Subcutaneous abdominal adipose tissue (tissue), 5 donors: ENCODE measurements at regions not wholly inside any gene's neighbourhood (a gene's known extent, or its start where the extent isn't known, plus 50 kb on each side); places are given as distances from the start of the nearest gene placed in this dataset.

Experiments
- H3K27ac ChIP-seq: one replicate; pipeline ENCODE4 v1.7.0; 2013; ENCODE audit warnings: low read depth, mild to moderate bottlenecking, inconsistent platforms, low read length, moderate library complexity
- H3K27me3 ChIP-seq, 5 donors: one replicate each; pipeline ENCODE4 v1.7.0; 2013; ENCODE audit warnings: low read length in 5 of 5, inconsistent platforms in 1 of 5; ENCODE audit not compliant: control insufficient read depth in 5 of 5, insufficient read depth in 4 of 5
- H3K36me3 ChIP-seq, 5 donors: one replicate each; pipeline ENCODE4 v1.7.0; 2013; ENCODE audit warnings: low read length in 5 of 5; ENCODE audit not compliant: control insufficient read depth in 5 of 5, insufficient read depth in 5 of 5
- H3K4me1 ChIP-seq, 5 donors: one replicate each; pipeline ENCODE4 v1.7.0; 2013; ENCODE audit warnings: low read length in 5 of 5, mild to moderate bottlenecking in 3 of 5, moderate library complexity in 1 of 5; ENCODE audit not compliant: control insufficient read depth in 5 of 5, insufficient read depth in 5 of 5
- H3K4me3 ChIP-seq, 5 donors: one replicate each; pipeline ENCODE4 v1.7.0; 2013; ENCODE audit warnings: low read length in 5 of 5, low read depth in 1 of 5
- H3K9ac ChIP-seq, 5 donors: one replicate each; pipeline ENCODE4 v1.7.0; 2013; ENCODE audit warnings: low read length in 5 of 5, mild to moderate bottlenecking in 4 of 5, moderate library complexity in 3 of 5
- H3K9me3 ChIP-seq, 5 donors: one replicate each; pipeline ENCODE4 v1.7.0; 2013; ENCODE audit warnings: low read length in 5 of 5; ENCODE audit not compliant: control insufficient read depth in 5 of 5
- donor health status: healthy.
- donor health status: healthy.
- donor health status: healthy.
- donor health status: healthy.
- donor health status: healthy.

GRCh38 chr5:175803736-175804454, 67.5 kb upstream of the CPLX2 start:
- Histone ChIP-seq H3K4me1 (no peaks in the 10 kb centered on the region), H3K27me3 (peaks cover 0 to 44% (median 22%) of the 10 kb centered on the region in 5 donors), H3K4me3 (no peak overlapping the region), H3K9ac (no peak overlapping the region), H3K27ac (no peak overlapping the region), H3K9me3 (no peaks in the 10 kb centered on the region), H3K36me3 (no peaks in the 10 kb centered on the region)

DNA sequence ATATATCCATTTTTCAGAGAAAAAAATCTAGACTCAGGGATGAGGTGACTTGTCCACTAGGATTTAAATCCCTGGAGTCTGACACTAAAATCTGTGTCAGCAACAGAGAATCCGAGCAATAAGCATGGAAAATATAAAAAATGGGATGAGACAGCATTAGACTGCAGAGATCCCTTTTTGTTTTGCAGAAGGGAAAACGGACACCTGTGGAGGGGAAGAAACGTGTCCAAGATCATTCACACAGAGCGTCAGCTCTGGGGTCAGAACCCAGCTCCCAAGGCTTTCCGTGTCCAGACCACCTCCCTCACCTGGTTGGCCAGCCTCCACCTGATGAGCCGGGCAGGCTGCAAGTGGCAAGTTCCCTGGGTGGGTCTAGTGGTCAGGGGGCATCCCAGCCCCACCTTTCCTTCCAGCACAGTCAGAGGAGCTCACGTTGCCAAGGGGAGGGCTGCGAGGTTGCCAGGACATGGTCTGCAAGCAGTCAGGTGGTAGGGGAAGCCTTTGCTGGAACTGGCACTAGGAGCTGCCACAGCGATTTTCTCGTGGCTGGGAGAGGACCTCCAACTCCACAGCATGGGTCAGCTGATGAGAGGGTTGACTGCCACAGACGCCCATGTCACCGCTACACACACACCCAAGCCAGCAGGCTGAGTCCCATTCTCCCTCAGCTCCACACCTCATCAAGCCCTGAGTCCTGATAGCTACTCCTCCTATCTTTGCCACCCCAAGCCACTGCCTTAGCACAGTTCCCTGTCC, 65.9 kb upstream of the CPLX2 start:
- peaks cover 0 to 41% (median 24%) of the 10 kb centered on the region in 5 donors for H3K27me3 ChIP-seq
- H3K4me1 ChIP-seq: no peaks in the 10 kb centered on the region
- H3K4me3 ChIP-seq: no peak overlapping the region
- no peak overlapping the region for H3K9ac ChIP-seq
- no peak overlapping the region for H3K27ac ChIP-seq
- no peaks in the 10 kb centered on the region for H3K36me3 ChIP-seq
- H3K9me3 ChIP-seq: no peaks in the 10 kb centered on the region

DNA sequence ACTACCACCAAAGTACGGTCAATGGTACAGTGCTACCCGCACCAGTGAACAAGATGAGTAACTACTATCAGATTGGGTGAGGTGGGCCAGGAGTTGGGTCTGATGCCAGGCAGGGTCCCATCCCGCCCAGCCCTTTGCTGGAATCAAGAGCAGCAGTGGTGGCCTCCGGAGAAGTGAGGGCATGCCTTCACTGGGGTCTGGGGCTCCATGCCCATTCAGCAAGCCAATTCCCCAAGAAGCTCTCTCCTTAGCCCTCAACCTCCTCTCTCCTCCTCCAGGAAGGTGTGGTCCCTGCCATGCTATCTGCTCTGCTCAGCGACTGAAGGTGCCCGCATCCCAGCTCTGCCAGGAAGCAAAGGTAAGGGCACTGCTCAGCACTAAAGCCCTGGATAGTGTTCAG, 62.7 kb upstream of the CPLX2 start:
- H3K27me3 ChIP-seq: peaks cover 2 to 25% (median 19%) of the 10 kb centered on the region in 5 donors
- no peaks in the 10 kb centered on the region for H3K4me1 ChIP-seq
- H3K9me3 ChIP-seq: no peaks in the 10 kb centered on the region
- H3K36me3 ChIP-seq: no peaks in the 10 kb centered on the region
- no peak overlapping the region for H3K9ac ChIP-seq
- no peak overlapping the region for H3K27ac ChIP-seq
- no peak overlapping the region for H3K4me3 ChIP-seq

DNA sequence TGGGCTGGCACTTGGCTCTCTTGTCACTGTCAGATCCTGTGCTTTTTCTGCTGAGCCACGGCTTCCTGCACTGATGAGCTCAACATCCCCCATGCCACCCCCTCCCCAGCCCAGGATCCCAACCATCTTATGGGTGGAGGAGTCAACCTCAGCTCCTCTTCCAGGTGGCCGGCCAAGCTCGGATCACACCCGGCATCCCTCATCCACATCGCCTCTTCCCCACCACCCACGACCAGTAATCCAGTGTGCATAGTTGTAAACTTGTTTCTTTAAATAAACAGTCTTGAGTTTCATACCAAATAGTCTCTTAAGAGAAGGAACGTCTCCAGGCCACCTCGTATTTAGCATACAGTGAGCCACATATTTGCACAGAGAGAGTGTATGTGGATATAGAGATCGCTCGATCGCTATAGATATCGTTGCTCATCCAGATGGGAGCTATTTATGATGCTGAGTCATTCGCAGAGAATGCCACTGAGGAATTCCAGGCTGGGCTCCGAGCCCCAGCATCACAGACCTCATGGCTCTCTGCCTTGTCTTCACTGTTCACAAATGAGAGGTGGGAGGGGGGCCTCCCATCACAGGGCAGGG, 61.8 kb upstream of the CPLX2 start:
- Histone ChIP-seq H3K36me3 (no peaks in the 10 kb centered on the region), H3K9me3 (peaks cover 0 to 3% (median 0%) of the 10 kb centered on the region in 5 donors), H3K27ac (no peak overlapping the region), H3K4me3 (no peak overlapping the region), H3K27me3 (peaks cover 2 to 28% (median 20%) of the 10 kb centered on the region in 5 donors), H3K4me1 (peaks cover 0 to 2% (median 0%) of the 10 kb centered on the region in 5 donors), H3K9ac (no peak overlapping the region)

DNA sequence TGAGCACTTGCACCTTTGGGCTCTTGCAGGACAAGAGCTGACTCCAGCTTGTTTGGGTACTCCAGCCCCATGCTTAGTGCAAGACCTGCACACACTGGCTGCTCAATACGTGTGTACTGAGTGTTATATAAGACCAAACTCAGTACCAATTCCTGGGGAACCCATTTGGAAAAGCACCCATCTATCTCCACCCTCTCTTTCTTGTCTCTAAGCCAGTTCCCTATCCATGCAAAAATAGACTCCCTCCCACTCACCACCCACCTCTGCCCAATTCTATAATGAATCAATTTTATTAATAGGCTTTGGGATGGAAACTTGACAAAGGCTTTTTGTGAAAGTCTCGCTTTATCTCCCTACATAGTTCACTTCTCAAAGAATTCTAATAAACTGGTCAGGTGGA, 60.9 kb upstream of the CPLX2 start:
- no peak overlapping the region for H3K9ac ChIP-seq
- H3K9me3 ChIP-seq: peaks cover 0 to 4% (median 0%) of the 10 kb centered on the region in 5 donors
- peaks cover 0 to 4% (median 0%) of the 10 kb centered on the region in 5 donors for H3K4me1 ChIP-seq
- H3K36me3 ChIP-seq: no peaks in the 10 kb centered on the region
- peaks cover 2 to 31% (median 21%) of the 10 kb centered on the region in 5 donors for H3K27me3 ChIP-seq
- no peak overlapping the region for H3K27ac ChIP-seq
- H3K4me3 ChIP-seq: no peak overlapping the region

DNA sequence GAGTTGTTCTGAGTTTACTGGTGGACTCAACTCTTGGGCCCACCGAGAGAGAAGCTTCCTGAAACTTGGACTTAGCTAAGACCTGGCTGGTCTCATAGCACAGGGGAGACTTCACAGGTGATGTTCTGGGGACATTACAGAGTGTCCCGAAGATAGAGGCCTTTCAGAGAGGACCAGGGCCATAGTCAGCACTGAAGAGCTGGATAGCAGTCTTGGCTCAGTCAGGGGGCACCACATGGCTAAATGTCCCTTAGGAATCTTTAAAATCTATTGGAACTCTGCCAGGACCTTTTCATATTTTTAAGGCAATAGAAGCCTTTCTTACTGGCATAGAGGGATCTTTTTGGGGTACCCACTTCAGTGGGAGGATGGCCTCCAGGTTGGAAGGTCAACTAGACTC, 59.8 kb upstream of the CPLX2 start:
- Histone ChIP-seq H3K27ac (no peak overlapping the region), H3K27me3 (peaks cover 2 to 30% (median 17%) of the 10 kb centered on the region in 5 donors), H3K4me1 (peaks cover 0 to 4% (median 0%) of the 10 kb centered on the region in 5 donors), H3K9me3 (peaks cover 0 to 4% (median 0%) of the 10 kb centered on the region in 5 donors), H3K36me3 (no peaks in the 10 kb centered on the region), H3K9ac (no peak overlapping the region), H3K4me3 (no peak overlapping the region)

GRCh38 chr5:175813943-175814630, 57.3 kb upstream of the CPLX2 start:
- Histone ChIP-seq H3K4me1 (peaks cover 0 to 4% (median 0%) of the 10 kb centered on the region in 5 donors), H3K27me3 (peaks cover 2 to 28% (median 8%) of the 10 kb centered on the region in 5 donors), H3K9me3 (peaks cover 0 to 4% (median 0%) of the 10 kb centered on the region in 5 donors), H3K27ac (no peak overlapping the region), H3K36me3 (no peaks in the 10 kb centered on the region), H3K4me3 (no peak overlapping the region), H3K9ac (no peak overlapping the region)

GRCh38 chr5:175814691-175815090, 56.7 kb upstream of the CPLX2 start:
- peaks cover 0 to 4% (median 0%) of the 10 kb centered on the region in 5 donors for H3K9me3 ChIP-seq
- H3K27ac ChIP-seq: no peak overlapping the region
- H3K4me3 ChIP-seq: no peak overlapping the region

GRCh38 chr5:175815126-175815913, 56.1 kb upstream of the CPLX2 start:
- Histone ChIP-seq H3K9ac (no peak overlapping the region), H3K9me3 (peaks cover 0 to 4% (median 0%) of the 10 kb centered on the region in 5 donors), H3K27me3 (peaks cover 6 to 25% (median 10%) of the 10 kb centered on the region in 5 donors), H3K27ac (no peak overlapping the region), H3K4me1 (peaks cover 0 to 4% (median 0%) of the 10 kb centered on the region in 5 donors), H3K4me3 (no peak overlapping the region), H3K36me3 (no peaks in the 10 kb centered on the region)

More at GRCh38 chr5:175814691-175815090, 56.7 kb upstream of the CPLX2 start:
- no peaks in the 10 kb centered on the region for H3K36me3 ChIP-seq
- peaks cover 0 to 4% (median 0%) of the 10 kb centered on the region in 5 donors for H3K4me1 ChIP-seq
- peaks cover 2 to 28% (median 8%) of the 10 kb centered on the region in 5 donors for H3K27me3 ChIP-seq
- H3K9ac ChIP-seq: no peak overlapping the region
